Cardiac fibroblast (primary cell): ENCODE measurements at regions not wholly inside any gene's neighbourhood (a gene's known extent, or its start where the extent isn't known, plus 50 kb on each side); places are given as distances from the start of the nearest gene placed in this dataset.

Experiments
- DNase-seq, 2 donors: peaks; one replicate each; pipeline versions ENCODE4 v3.0.0 to v3.0.0-alpha.2; 2010; ENCODE audit warnings: low read depth in 2 of 2
- H3K4me3 ChIP-seq, 2 donors: replicated peaks in 1 of 2; 1 replicate in 1 of 2; 2 replicates in 1 of 2; pipeline ENCODE4 v1.5.1; 2011; ENCODE audit warnings: low read depth in 2 of 2, low read length in 2 of 2, mild to moderate bottlenecking in 2 of 2, moderate library complexity in 1 of 2
- TF ChIP-seq, protein P1 (sequence below): IDR thresholded peaks from one replicate; pipeline ENCODE4 v1.5.1; 2011; ENCODE audit warnings: low read depth, mild to moderate bottlenecking, low read length, inconsistent platforms

DNA sequence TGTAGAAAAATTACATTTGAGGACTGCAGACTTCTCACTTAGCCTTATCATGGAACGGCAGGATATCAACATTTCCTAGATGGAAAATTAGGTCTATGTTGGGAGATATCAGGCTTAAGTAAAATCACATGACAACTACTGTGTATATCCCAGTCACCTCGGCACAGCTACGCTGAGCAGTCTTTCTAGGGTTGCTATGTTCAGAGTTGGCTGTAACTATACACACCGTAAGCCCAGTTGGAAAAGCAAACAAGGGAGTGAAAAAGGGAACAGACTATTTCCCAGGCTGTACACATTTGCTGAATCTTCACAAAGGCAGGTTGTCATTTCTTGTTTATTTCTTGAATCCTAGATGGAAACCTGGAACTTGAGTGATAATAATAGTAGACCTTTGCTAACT, 80.7 kb upstream of the PTPRK start:
- peak; percentile 49 to 60 for DNase-seq
- no peak overlapping the region for H3K4me3 ChIP-seq
- TF ChIP-seq, protein P1, sequence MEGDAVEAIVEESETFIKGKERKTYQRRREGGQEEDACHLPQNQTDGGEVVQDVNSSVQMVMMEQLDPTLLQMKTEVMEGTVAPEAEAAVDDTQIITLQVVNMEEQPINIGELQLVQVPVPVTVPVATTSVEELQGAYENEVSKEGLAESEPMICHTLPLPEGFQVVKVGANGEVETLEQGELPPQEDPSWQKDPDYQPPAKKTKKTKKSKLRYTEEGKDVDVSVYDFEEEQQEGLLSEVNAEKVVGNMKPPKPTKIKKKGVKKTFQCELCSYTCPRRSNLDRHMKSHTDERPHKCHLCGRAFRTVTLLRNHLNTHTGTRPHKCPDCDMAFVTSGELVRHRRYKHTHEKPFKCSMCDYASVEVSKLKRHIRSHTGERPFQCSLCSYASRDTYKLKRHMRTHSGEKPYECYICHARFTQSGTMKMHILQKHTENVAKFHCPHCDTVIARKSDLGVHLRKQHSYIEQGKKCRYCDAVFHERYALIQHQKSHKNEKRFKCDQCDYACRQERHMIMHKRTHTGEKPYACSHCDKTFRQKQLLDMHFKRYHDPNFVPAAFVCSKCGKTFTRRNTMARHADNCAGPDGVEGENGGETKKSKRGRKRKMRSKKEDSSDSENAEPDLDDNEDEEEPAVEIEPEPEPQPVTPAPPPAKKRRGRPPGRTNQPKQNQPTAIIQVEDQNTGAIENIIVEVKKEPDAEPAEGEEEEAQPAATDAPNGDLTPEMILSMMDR: no peak

DNA sequence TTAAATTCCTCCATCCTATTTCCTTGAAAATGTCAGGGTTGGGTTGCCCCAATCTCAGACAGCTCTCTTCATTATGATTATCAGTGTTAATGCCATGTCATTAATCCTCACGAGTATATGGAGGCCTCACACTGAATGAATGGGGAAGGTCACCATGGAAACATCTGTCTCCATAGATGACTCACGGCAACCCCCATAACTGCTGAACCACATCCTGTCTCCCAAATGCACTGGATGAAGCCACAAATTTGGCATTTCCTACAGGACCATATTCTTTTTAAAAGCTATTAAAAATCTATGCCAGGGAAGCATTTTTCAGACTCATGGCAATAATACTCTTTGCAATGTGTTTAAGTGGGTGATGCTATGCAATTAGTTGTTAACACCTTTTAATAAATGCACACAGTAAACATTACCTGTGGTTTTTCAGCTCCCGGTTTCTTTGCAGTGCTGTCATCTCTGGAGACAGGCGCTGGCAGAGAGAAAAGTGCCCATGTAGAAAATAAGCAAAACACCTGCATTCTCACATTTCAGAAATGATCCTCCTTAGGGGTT, 80.1 kb upstream of the PTPRK start:
- DNase-seq: peak; percentile 90 to 94
- TF ChIP-seq, protein P1: no peak
- H3K4me3 ChIP-seq: no peak overlapping the region

DNA sequence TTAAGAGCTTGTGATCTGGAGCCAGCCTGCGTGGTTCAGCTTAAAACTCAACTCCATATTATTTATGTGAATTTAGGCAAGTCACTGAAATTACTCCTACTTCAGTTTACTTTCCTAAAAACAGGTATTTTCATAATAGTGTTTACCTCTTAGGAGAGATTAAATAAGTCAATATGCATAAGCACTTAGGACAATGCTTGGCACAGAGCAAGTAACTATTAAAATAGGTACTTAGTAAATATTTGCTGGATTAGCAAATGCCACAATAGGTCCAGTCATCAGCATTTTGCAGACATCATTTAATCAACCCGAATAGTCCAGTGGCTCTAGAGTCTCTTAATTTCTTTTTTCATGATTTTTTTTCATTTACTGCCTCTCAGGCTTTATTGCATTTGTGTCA, 78.6 kb upstream of the PTPRK start:
- no peak overlapping the region for H3K4me3 ChIP-seq
- TF ChIP-seq, protein P1: no peak
- DNase-seq: no peak

DNA sequence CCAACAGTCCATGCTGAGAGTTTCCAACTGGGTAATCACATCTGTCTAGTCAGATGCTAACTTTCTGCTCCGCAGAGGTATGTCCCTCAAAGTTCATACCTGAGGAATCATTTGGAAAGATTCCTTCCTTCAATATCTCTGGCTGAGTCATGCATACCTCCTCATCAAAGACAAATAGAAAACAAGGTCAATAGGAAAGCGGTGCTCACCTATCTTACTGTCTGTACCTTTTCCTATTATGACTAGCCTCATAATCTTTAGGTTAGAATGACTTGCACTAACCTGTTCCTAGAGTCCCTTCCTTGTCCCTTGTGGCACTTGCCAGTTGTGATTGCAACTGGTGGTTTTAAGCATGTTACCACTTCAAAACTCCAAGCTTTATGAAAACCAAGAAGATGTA, 78.2 kb upstream of the PTPRK start:
- no peak for DNase-seq
- TF ChIP-seq, protein P1: no peak

DNA sequence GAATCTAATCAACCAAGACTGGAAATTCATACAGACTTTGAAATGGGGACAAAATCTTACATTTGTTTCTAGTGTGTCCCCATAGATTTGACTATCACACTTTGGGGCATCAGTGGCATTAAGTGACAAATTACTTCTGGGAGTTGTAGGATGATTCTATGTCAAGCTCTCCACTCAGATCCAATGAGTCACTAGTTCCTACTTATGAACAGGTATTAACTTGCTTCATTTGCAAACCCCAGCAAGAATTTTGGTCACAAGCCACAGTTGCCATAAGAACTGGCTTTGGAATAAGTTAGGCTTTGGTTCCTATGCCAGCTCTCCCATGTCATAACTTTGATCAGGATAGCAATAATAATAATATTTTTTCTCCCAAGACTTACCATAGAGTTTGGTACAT, 77.6 kb upstream of the PTPRK start:
- TF ChIP-seq, protein P1: no peak
- DNase-seq: no peak
- H3K4me3 ChIP-seq: no peak overlapping the region

More for the DNA sequence above, 78.2 kb upstream of the PTPRK start:
- no peak overlapping the region for H3K4me3 ChIP-seq

DNA sequence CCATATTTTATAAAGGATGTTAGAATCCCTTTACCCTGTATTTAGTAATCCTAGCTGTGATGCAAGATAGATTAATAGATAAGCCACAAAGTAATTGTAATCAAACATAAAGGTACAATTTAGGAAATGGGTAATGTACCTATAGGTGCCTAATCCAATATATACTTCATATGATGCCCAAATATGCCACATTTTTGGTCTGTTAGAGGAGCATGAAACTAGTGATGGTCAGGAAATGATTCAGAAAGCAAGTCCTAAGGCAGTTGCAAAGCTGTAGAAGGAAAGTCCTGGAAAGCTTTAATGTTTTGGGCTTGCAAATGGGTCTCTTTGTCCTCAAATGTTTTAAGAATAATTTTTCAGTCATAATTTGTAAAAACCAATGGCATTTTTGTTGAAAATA, 76.6 kb upstream of the PTPRK start:
- TF ChIP-seq, protein P1: no peak
- no peak overlapping the region for H3K4me3 ChIP-seq
- no peak for DNase-seq

DNA sequence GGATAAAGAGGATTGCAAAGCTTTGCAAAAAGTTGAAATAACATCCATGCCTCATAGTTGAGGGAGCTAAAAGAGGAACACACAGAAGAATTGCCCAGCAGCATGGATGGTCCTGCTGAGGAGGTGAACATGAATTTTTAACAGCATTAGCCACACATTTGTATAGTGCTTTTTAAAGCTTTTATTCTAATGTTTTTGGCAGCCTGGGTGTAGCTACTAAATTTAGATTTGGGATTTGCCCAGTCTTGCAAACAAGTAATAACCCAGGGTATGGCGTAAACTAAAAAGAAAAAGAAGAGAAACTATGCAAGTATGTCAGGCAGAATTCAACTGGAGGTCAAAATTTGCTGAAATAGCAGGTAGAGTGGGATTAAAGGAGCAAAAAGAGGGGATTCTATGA, 75.1 kb upstream of the PTPRK start:
- TF ChIP-seq, protein P1: no peak
- H3K4me3 ChIP-seq: no peak overlapping the region
- DNase-seq: no peak
